PFSK-1 (cell line): ENCODE measurements at regions not wholly inside any gene's neighbourhood (a gene's known extent, or its start where the extent isn't known, plus 50 kb on each side); places are given as distances from the start of the nearest gene placed in this dataset.

ENCODE experiments used
- POLR2AphosphoS5 ChIP-seq: IDR thresholded peaks from 2 replicates; pipeline ENCODE4 v1.6.1; 2012; ENCODE audit warnings: low read depth, mild to moderate bottlenecking, control low read depth, low read length, moderate library complexity
- TAF1 ChIP-seq: IDR thresholded peaks from 2 replicates; pipeline ENCODE4 v1.6.1; 2012; ENCODE audit warnings: low read length, control low read depth, borderline replicate concordance; ENCODE audit not compliant: insufficient read depth

DNA sequence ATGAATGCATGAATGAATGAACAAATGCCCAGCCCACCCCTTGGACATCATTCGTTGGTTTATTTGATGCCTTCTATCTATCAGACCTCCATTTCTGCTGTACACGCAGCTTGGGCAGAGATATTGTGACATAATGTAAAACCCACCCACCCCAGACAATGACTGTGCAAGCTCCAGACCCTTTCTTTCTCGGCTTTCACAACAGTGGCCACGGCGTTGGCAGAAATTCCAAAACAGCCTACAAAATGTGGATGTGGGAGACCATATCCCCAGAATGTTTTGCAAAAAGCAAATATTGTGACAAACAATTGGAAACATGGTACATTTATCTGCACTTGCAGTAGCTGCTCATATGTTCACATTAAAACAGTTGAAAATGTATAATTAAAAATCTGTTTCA lies 162.0 kb upstream of the MAFB start:
- TF ChIP-seq TAF1 = no peak
- TF ChIP-seq POLR2AphosphoS5 = no peak
